ENCODE measurements at regions not wholly inside any gene's neighbourhood (a gene's known extent, or its start where the extent isn't known, plus 50 kb on each side); places are given as distances from the start of the nearest gene placed in this dataset.

DNA sequence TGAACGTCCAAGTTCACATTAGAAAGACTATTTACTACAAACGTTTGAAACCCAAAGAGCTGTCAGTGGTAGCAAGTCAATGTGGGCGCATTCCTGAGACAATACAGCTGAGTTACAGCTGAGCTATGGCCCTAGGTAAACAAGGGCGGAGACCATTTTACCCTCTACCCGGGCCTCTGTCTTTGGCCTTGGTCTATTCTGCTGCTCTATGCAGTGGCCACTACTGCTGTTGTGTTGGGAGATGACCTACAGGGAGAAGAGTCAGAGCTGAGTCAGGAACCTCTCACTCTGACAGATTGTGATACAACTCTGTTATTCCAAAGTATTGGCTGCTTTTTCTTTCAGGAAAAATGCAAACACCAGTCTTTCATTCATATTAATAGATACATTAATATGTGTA, 700.6 kb downstream of the SEMA5A start:
- Histone ChIP-seq H2BK20ac (ENCODE audit: low read length) (no peak overlapping the region), H3K27me3 (replicated peaks in 1 of 4; ENCODE audit: control insufficient read depth in 3 of 4, extremely low read depth in 1 of 4, insufficient read depth in 3 of 4, low read length in 3 of 4) (no peaks in the 10 kb centered on the region; a peak in 1 of 7 replicates), H4K8ac (ENCODE audit: extremely low read depth, insufficient read depth, low read length) (no peak overlapping the region; the same call in 1 of the 2 replicates), H3K79me2 (ENCODE audit: control insufficient read depth in 1 of 2, insufficient read depth in 2 of 2, low read length in 2 of 2) (no peaks in the 10 kb centered on the region), H3K4ac (replicated peaks; ENCODE audit: insufficient read length, low read depth, low read length) (no peak overlapping the region), H3K23me2 (ENCODE audit: low read depth, low read length) (no peaks in the 10 kb centered on the region), H3K79me1 (ENCODE audit: low read depth, low read length) (no peaks in the 10 kb centered on the region), H3K56ac (replicated peaks; ENCODE audit: insufficient read length, low read depth, low read length) (no peak overlapping the region), H3K9me3 (ENCODE audit: insufficient read depth in 2 of 2, low read depth in 1 of 2, low read length in 1 of 2) (peaks cover 0 to 10% of the 10 kb centered on the region in 2 experiments; a peak in 1 of 4 replicates), H3K23ac (ENCODE audit: insufficient read length) (no peak overlapping the region), H3K14ac (ENCODE audit: insufficient read length) (no peak overlapping the region), H3K27ac (ENCODE audit: low read depth, low read length) (no peak overlapping the region), H2AK5ac (ENCODE audit: low read depth, low read length) (no peak overlapping the region), H4K91ac (replicated peaks; ENCODE audit: insufficient read length, low read length) (no peak overlapping the region), H3K9ac (replicated peaks in 1 of 4; ENCODE audit: extremely low read depth in 1 of 4, low read depth in 3 of 4, low read length in 3 of 4) (no peak overlapping the region), H3K4me3 (ENCODE audit: extremely low read depth in 1 of 4, insufficient read depth in 2 of 4, low read depth in 3 of 4, low read length in 4 of 4) (no peak overlapping the region), H2BK5ac (ENCODE audit: low read depth, low read length) (no peak overlapping the region), H2BK15ac (ENCODE audit: low read length) (no peak overlapping the region), H2BK120ac (replicated peaks; ENCODE audit: low read depth, low read length) (no peak overlapping the region), H3K4me2 (ENCODE audit: insufficient read depth in 1 of 2, low read depth in 2 of 2, low read length in 2 of 2) (no peak overlapping the region), H3K4me1 (replicated peaks in 1 of 4; ENCODE audit: control insufficient read depth in 3 of 4, insufficient read depth in 4 of 4, low read length in 3 of 4) (no peaks in the 10 kb centered on the region; a peak in 1 of 7 replicates), H4K5ac (ENCODE audit: insufficient read length, low read depth, low read length) (no peak overlapping the region), H2AFZ (ENCODE audit: low read length) (no peak overlapping the region), H2BK12ac (ENCODE audit: low read depth, low read length) (no peak overlapping the region), H3K18ac (ENCODE audit: extremely low read depth, low read length) (no peak overlapping the region), H4K20me1 (replicated peaks in 1 of 2; ENCODE audit: control insufficient read depth in 1 of 2, insufficient read depth in 2 of 2, low read length in 2 of 2) (no peaks in the 10 kb centered on the region), H3K36me3 (ENCODE audit: control insufficient read depth in 2 of 4, insufficient read depth in 4 of 4, low read length in 3 of 4) (no peaks in the 10 kb centered on the region)
- TF ChIP-seq RXRA (IDR thresholded peaks at IDR 0.05; ENCODE audit: insufficient read depth, low read depth, low read length) (no peak), SP1 (IDR thresholded peaks at IDR 0.05; ENCODE audit: low read depth, low read length) (no peak), BCL11A (IDR thresholded peaks at IDR 0.05; ENCODE audit: low read depth in 2 of 2, low read length in 2 of 2) (no peak), POU5F1 (IDR thresholded peaks at IDR 0.05; ENCODE audit: low read depth, low read length) (no peak)
- FAIRE-seq = no peak
- 95% methylated on average over 5 of the region's 5 CpGs; no CpG with 5 or more reads in 1 of the 2 experiments for WGBS, 2 experiments (ENCODE audit: extremely low coverage in 1 of 2, insufficient coverage in 1 of 2, insufficient read length in 1 of 2, insufficient replicate concordance in 2 of 2, low coverage in 1 of 2, low lambda C conversion rate in 2 of 2, missing lambda C conversion rate in 1 of 2)
- DNase-seq (ENCODE audit: low read depth in 1 of 2, low spot score in 2 of 2) = no peak
- POLR2A ChIA-PET (ENCODE audit: partially characterized antibody) = no interaction called here
- CTCF ChIA-PET (ENCODE audit: partially characterized antibody) = interaction anchor here (0.8 to 2.3 kb wide), 2 partner anchors 18 to 505 kb away, joined by 3 to 10 read pairs; no protein-coding TSS in a partner anchor

All from H1 (cell line).